Eye (tissue), 1 donor: ENCODE measurements at regions not wholly inside any gene's neighbourhood (a gene's known extent, or its start where the extent isn't known, plus 50 kb on each side); places are given as distances from the start of the nearest gene placed in this dataset.

Experiments used
- DNase-seq: peaks from one replicate; pipeline ENCODE4 v3.0.0-alpha.2; 2015

DNA sequence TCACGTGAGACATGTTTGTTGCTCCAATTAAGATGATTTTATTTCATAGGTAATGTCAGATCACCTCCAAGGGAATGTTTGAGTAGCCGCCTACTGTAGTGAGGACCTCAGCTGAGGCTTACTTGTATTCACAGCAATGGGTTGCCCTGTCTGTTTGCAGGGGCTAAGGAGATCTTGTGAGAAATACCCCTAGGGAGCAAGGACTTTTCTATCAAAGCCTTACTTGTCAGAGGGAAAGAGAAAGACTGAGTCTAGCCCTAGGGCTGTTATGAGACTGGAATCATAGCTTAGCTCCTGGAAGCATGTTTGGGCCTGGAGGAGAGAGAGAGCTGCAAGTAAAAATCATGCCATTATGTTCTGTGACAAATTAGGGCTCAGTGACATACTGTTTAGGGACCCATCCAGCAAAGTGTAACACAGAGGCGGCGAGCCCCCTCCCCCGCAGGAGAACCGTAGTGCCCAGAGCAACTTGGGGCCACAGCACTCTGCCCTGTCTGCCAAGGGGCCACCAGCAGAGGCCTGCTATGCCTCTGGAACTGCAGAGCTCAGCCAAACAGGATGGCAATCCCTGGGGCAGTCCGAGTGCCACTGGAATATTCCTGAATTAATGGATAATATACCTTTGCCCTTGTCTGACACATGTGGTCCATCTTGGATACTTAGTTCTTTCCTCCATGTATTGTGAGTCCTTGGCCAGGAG is 178.8 kb downstream of the DACT1 start:
- DNase-seq, result no peak

- no peak for DNase-seq
These were observed 180.1 kb downstream of the DACT1 start for GRCh38 chr14:58817846-58818245.

DNA sequence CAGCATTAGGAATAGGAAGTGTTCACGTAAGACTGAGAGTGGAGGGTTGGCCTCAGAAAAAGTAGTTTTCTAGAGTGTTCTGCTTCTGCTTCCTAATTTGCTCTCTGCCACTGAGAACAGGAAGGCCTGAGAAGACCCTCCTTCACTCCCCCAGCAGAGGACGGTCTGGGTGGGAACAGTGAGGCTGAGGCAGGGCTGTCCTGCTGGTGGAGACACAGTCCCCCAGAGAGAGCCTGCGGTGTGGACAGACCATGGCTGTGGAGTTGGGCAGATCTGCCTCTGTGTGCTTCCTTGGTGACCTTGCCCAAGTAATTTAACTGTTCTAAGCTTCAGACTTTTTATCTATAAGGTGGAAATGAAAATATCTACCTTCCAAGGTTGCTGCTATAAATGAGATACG is 182.3 kb downstream of the DACT1 start:
- no peak for DNase-seq

DNA sequence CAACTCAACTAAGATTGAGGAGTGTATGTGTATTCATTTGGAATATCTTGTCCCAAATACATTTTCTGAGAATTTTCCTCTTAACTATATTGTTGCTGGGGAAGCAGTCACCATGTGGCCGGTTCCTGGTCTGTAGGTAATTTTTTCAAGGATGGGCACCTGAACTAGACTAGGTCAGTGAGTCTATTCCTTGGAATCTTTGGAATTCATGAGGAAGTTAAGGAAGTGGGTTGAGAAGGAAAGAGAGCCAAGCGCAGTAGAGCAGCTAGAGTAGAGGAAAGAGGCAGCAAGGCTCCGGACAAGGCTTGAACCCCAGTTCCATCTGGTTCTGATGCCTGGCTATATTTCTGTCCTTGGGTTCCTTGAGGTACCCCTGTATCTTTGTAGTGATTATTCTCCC is 183.7 kb downstream of the DACT1 start:
- no peak for DNase-seq

GRCh38 chr14:58822856-58823255 is 185.1 kb downstream of the DACT1 start:
- DNase-seq, result no peak

- no peak for DNase-seq
These were observed 185.6 kb downstream of the DACT1 start for GRCh38 chr14:58823312-58823711.

- DNase-seq, result no peak
These were observed 186.3 kb downstream of the DACT1 start for GRCh38 chr14:58824106-58824505.

GRCh38 chr14:58824796-58825195 is 187.0 kb downstream of the DACT1 start:
- DNase-seq, result no peak

- no peak for DNase-seq
These were observed 187.8 kb downstream of the DACT1 start for GRCh38 chr14:58825606-58826005.

GRCh38 chr14:58826845-58827686 is 189.3 kb downstream of the DACT1 start:
- DNase-seq, result no peak

GRCh38 chr14:58828298-58828697 is 190.5 kb downstream of the DACT1 start:
- DNase-seq, result no peak

DNA sequence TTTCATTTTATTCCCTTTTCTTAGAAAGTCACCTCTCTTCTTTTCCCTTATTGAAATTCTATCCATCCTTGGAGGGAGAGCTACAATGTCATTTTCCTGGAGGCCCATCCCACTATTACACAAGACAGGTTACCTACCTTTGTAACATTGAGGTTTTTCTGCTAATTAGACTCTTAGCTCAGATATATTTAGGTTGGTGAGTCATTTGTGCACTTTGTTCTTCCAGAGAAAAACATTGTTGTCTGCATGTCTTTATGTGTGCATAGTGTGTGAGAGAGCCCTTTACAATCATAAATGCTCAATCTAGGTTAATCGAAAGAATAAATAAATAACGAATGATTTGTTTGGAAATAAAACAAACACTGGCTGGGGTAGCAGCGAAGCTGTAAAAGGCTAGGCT is 191.8 kb downstream of the DACT1 start:
- DNase-seq, result no peak

DNA sequence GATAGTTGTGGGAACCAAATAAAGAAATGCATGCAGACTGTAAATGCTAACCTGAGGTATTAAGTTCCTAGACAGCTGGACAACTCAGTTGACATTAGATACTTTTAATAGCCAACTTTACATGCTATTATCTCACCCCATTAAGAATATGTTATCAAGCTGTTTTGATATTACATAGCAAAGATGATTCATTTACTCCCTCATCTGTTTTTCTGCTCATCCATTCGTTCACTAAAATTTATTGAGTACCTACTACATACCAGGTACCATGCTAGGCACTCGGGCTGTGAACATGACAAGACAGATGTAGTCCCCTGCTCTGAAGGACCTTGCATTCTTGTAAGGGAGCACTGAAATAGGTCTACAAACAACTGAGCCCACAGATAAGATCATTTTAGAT is 192.4 kb downstream of the DACT1 start:
- DNase-seq, result no peak

- DNase-seq, result no peak
These were observed 194.3 kb downstream of the DACT1 start for GRCh38 chr14:58832095-58832521.

GRCh38 chr14:58833634-58834378 is 196.0 kb downstream of the DACT1 start:
- no peak for DNase-seq

DNA sequence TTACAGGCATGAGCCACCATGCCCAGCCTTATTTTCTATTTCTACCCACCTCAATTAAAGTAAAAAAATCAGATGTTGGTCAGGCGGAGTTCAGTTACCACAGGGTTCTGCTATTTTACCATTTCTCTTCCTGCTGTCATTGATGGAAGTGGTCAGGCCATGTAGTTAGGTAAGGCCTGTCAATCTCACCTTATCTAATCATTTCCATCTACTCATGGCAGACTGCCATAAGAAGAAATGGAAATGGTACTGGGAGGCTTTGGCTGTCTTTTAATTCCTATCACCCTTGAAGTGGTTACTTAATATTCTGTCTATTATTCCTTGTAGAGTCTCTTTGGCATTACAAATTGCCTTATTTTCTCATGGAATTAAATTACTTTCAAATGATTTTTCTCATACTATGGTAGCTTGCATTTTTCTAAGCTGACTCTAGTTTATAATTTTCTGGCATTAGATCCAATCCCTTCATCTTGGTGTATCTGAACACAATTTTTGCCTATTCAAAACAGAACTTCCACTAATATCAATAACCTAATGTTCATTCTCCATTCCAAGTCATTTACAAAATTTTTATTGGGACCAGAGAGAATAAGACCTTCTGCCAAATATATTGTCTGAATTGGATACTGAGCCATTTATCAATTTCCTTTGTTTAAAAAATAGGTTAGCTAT is 198.7 kb downstream of the DACT1 start:
- no peak for DNase-seq

GRCh38 chr14:58839233-58839632 is 201.5 kb downstream of the DACT1 start:
- DNase-seq, result no peak

GRCh38 chr14:58844544-58844943 is 206.8 kb downstream of the DACT1 start:
- DNase-seq, result no peak

GRCh38 chr14:58846682-58847465 is 209.1 kb downstream of the DACT1 start:
- DNase-seq, result no peak

- no peak for DNase-seq
These were observed 210.6 kb downstream of the DACT1 start for GRCh38 chr14:58848365-58848764.

- DNase-seq, result no peak
These were observed 211.8 kb downstream of the DACT1 start for GRCh38 chr14:58849601-58850000.

GRCh38 chr14:58850011-58850410 is 212.2 kb downstream of the DACT1 start:
- no peak for DNase-seq
